Uterus (tissue), 2 donors: ENCODE measurements at regions not wholly inside any gene's neighbourhood (a gene's known extent, or its start where the extent isn't known, plus 50 kb on each side); places are given as distances from the start of the nearest gene placed in this dataset.

Experiments used
- CTCF ChIP-seq, 4 experiments: fragments of 200-600 bp in 2 of 4; fragments of 450-650 bp in 2 of 4; sonication (generic) in 2 of 4; IDR thresholded peaks; one replicate each; pipeline ENCODE4 v1.5.1; 2016 to 2019; ENCODE audit warnings: antibody characterized with exemption in 4 of 4, mild to moderate bottlenecking in 2 of 4, moderate library complexity in 1 of 4
- POLR2A ChIP-seq, 2 donors: fragments of 450-650 bp; IDR thresholded peaks; one replicate each; pipeline ENCODE4 v1.6.1; 2016; ENCODE audit warnings: antibody characterized with exemption in 2 of 2, mild to moderate bottlenecking in 1 of 2, moderate library complexity in 1 of 2

DNA sequence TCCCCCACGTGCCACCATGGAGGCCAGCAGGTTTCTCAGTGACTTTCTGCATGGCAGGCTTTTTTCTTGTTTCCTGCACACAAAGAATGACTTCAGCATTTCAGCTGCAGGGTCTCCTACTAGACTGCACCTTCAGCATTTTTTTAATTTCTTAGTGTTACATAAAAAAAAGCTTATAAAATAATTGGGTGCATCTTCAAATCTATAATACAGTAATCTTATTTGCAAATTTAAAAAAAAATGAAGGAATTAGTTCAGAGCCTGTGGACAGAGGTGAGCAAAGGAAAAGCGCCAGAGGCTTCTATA, 57.6 kb downstream of the FAM50B start:
- TF ChIP-seq CTCF (IDR thresholded peaks at IDR 0.05) = no peak
- no peak for TF ChIP-seq POLR2A (IDR thresholded peaks at IDR 0.05)
